Brain microvascular endothelial cell (primary cell): ENCODE measurements at regions not wholly inside any gene's neighbourhood (a gene's known extent, or its start where the extent isn't known, plus 50 kb on each side); places are given as distances from the start of the nearest gene placed in this dataset.

Source experiments
- DNase-seq: peaks from one replicate; pipeline ENCODE4 v3.0.0-alpha.2; 2020
- H3K27ac ChIP-seq: fragments of 250-450 bp; sonication (Bioruptor Pico); 2 replicates; pipeline ENCODE4 v1.5.1; 2020; ENCODE audit warnings: mild to moderate bottlenecking, moderate library complexity
- H3K27me3 ChIP-seq: fragments of 250-450 bp; sonication (Bioruptor Pico); replicated peaks from 2 replicates; pipeline ENCODE4 v1.5.1; 2020; ENCODE audit warnings: mild to moderate bottlenecking
- H3K36me3 ChIP-seq: fragments of 250-450 bp; sonication (Bioruptor Pico); replicated peaks from 2 replicates; pipeline ENCODE4 v1.5.1; 2020; ENCODE audit warnings: mild to moderate bottlenecking
- H3K4me3 ChIP-seq: 2 replicates; pipeline ENCODE4 v1.5.1; 2011; ENCODE audit warnings: low read depth, mild to moderate bottlenecking, control low read depth, low read length, moderate library complexity
- CTCF ChIP-seq: IDR thresholded peaks from 2 replicates; pipeline ENCODE4 v1.5.1; 2011; ENCODE audit warnings: low read depth, mild to moderate bottlenecking, moderate library complexity, low read length, control low read depth, inconsistent platforms; ENCODE audit errors: missing control alignments
- in situ Hi-C: cut with HindIII; loops from 2 replicates; pipeline ENCODE4 v1.10.0; 2017; ENCODE audit warnings: low sequenced_read_pairs, low pct_ligation_motif_present

DNA sequence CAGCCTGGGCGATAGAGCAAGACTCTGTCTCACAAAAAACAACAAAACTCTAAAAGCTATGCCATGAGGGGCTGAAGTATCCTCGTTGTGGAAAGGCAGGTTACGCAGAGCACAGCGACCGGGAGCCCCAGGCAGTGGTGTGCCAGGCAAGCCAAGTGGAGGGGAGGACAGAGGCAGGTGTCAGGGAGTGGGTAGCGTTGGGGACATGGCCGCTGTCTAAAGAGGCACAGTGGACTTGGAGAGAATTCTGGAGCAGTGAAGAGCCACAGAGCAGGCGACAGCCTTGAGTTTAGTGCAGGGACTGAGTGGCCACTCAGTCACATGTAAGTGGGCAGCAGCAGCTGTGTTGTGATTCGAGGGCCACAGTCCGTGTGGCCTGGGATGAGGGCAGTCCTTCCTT, 541.7 kb downstream of the FGF9 start:
- no peak for TF ChIP-seq CTCF
- in situ Hi-C loops, result no loop called here
- Histone ChIP-seq H3K4me3 (no peak overlapping the region), H3K27ac (no peak overlapping the region), H3K27me3 (no peaks in the 10 kb centered on the region), H3K36me3 (no peaks in the 10 kb centered on the region)
- DNase-seq, result no peak

GRCh38 chr13:22214184-22214583, 543.3 kb downstream of the FGF9 start:
- no peaks in the 10 kb centered on the region for H3K27me3 ChIP-seq
- TF ChIP-seq CTCF, result no peak
- H3K36me3 ChIP-seq, result no peaks in the 10 kb centered on the region
- in situ Hi-C loops, result no loop called here
- no peak overlapping the region for H3K4me3 ChIP-seq
- H3K27ac ChIP-seq, result no peak overlapping the region
- DNase-seq, result no peak

- no peaks in the 10 kb centered on the region for H3K36me3 ChIP-seq
- no peak overlapping the region for H3K27ac ChIP-seq
- H3K27me3 ChIP-seq, result no peaks in the 10 kb centered on the region
- no peak for TF ChIP-seq CTCF
- no peak for DNase-seq
- in situ Hi-C loops, result no loop called here
- no peak overlapping the region for H3K4me3 ChIP-seq
These were observed 547.9 kb downstream of the FGF9 start for GRCh38 chr13:22218797-22219196.

DNA sequence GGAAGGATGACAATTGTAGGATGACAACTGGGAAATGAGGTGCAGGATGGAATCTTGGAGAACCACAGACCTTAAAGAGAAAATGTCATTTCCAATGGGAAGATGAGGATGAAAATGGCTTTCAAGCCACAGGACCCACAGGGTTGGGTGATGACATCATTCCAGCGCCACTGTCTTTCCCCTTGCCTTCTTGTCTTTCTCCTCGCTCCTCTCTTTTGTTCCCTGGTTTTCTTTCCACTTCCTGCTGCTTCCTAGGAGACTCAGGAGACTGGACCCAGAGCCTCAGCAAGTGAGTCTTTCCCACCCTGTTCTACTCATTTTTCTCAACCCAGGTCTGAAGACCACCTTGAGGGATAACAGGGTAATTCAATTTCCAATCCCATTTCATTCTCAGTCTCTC, 548.8 kb downstream of the FGF9 start:
- in situ Hi-C loops, result no loop called here
- Histone ChIP-seq H3K36me3 (no peaks in the 10 kb centered on the region), H3K27me3 (no peaks in the 10 kb centered on the region), H3K27ac (no peak overlapping the region), H3K4me3 (no peak overlapping the region)
- TF ChIP-seq CTCF, result no peak
- no peak for DNase-seq

DNA sequence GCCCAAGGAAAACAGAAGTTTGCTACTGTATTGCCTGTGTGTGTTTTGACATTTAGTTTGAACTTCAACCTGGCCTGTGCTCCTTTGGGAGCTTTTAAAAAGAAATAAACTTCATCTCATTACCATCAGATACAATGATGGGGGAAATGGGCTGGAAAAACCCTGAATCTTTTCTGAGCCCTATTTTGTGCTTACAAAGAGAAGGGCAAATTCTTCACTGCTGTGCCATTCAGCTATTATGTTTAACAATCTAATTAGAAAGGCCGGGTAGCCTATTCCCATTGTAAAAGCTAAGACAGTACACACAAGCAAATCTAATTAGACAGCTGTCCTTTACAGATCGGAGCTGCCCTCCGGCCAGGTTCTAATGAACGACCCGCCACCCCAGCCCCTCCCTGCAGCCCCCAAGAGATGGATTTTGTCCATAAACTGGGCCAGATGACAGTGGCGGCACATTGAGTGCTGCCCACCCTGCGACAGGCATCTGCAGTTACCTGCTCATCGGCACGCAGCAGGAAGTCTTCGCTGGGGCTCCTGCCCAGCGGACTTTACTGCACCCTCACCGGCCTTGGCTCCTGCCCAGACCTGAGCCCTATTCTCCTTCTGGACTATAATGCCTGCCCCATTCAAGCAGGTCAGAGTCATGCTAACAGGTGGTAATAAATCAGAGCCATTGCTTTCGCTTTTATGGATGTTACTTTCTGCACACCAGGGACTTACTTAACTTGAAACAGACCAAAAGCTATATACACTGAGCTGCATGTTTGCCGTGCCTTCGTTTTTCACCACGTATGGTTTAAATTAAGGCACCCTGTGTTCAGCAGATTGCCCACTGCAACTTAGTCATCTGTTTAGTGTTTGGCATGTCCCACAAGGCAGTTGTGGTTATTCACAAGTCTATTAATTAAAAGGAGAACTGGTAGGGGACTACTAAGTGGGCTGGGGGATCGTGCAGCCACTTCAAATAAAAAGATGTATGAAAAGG, 549.6 kb downstream of the FGF9 start:
- H3K27ac ChIP-seq, result no peak overlapping the region
- no peak for DNase-seq
- no peak overlapping the region for H3K4me3 ChIP-seq
- no peak for TF ChIP-seq CTCF
- no peaks in the 10 kb centered on the region for H3K27me3 ChIP-seq
- in situ Hi-C loops, result no loop called here
- no peaks in the 10 kb centered on the region for H3K36me3 ChIP-seq
